B cell (primary cell): ENCODE measurements at regions not wholly inside any gene's neighbourhood (a gene's known extent, or its start where the extent isn't known, plus 50 kb on each side); places are given as distances from the start of the nearest gene placed in this dataset.

Experiments
- EZH2 ChIP-seq: IDR thresholded peaks from 2 replicates; pipeline ENCODE4 v1.6.1; 2012; ENCODE audit warnings: borderline replicate concordance, low read depth, mild to moderate bottlenecking, moderate library complexity, low read length; ENCODE audit not compliant: insufficient read depth, poor library complexity, severe bottlenecking
- TF ChIP-seq, protein P1 (sequence below): fragments of 200-600 bp; IDR thresholded peaks from one replicate; pipeline ENCODE4 v1.8.0; 2022; ENCODE audit warnings: antibody characterized with exemption, mild to moderate bottlenecking

DNA sequence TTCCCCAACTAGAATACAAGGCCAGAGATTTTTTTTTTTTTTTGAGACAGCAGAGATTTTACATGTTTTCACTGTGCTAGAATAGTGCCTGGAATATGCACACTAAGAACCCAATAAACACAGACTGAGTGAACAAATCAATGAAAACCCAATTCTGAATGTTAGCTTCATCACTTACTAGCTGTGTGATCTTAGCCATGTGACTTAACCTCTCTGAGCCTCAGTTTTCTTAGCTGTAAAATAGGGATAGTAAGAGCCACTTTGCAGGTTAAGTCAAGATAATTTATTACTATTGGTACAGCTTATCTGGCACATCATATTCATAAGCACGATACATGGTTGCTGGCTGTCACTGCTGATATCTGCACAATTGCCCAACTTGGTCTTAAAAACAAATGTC, 140.6 kb downstream of the EN1 start:
- TF ChIP-seq, protein P1, sequence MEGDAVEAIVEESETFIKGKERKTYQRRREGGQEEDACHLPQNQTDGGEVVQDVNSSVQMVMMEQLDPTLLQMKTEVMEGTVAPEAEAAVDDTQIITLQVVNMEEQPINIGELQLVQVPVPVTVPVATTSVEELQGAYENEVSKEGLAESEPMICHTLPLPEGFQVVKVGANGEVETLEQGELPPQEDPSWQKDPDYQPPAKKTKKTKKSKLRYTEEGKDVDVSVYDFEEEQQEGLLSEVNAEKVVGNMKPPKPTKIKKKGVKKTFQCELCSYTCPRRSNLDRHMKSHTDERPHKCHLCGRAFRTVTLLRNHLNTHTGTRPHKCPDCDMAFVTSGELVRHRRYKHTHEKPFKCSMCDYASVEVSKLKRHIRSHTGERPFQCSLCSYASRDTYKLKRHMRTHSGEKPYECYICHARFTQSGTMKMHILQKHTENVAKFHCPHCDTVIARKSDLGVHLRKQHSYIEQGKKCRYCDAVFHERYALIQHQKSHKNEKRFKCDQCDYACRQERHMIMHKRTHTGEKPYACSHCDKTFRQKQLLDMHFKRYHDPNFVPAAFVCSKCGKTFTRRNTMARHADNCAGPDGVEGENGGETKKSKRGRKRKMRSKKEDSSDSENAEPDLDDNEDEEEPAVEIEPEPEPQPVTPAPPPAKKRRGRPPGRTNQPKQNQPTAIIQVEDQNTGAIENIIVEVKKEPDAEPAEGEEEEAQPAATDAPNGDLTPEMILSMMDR = no peak
- TF ChIP-seq EZH2 = no peak
